GM12892 (cell line): ENCODE measurements at regions not wholly inside any gene's neighbourhood (a gene's known extent, or its start where the extent isn't known, plus 50 kb on each side); places are given as distances from the start of the nearest gene placed in this dataset.

ENCODE experiments used
- POLR2A ChIP-seq: IDR thresholded peaks from 2 replicates; pipeline ENCODE4 v1.6.1; 2011; ENCODE audit warnings: low read depth, low read length, control low read depth
- POLR2AphosphoS5 ChIP-seq: IDR thresholded peaks from 2 replicates; pipeline ENCODE4 v1.6.1; 2011; ENCODE audit warnings: low read depth, low read length, control low read depth
- TAF1 ChIP-seq: IDR thresholded peaks from 2 replicates; pipeline ENCODE4 v1.6.1; 2011; ENCODE audit warnings: low read depth, mild to moderate bottlenecking, control low read depth, low read length, borderline replicate concordance

DNA sequence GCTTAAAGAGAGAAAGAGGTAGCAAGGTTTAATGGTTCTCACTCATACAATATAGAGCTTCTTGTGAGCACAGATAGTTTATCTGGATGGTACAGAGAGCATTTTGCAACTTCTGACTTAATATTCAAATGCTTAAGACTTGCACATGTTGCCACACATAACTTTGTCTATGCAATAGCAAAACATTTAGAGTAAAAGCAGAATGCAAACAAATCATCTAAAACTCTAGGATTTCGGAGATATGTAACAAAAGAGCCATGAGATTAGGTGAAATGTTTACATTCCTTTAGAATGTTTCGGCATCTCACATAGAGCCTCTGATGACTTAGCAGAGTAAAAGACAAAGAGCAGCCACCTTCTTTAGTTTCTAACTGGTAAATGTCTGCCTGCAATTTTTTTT, 717.1 kb upstream of the LRRN3 start:
- no peak for TF ChIP-seq POLR2AphosphoS5
- TF ChIP-seq TAF1: no peak
- TF ChIP-seq POLR2A: no peak
